Upper lobe of left lung (tissue), 4 donors: ENCODE measurements at regions not wholly inside any gene's neighbourhood (a gene's known extent, or its start where the extent isn't known, plus 50 kb on each side); places are given as distances from the start of the nearest gene placed in this dataset.

ENCODE experiments used
- POLR2A ChIP-seq, 4 donors: fragments of 450-650 bp; IDR thresholded peaks; one replicate each; pipeline ENCODE4 v1.5.1; 2016 to 2017; ENCODE audit warnings: antibody characterized with exemption in 4 of 4, mild to moderate bottlenecking in 2 of 4
- POLR2AphosphoS5 ChIP-seq, 2 donors: sonication (generic); formaldehyde crosslinking; IDR thresholded peaks; one replicate each; pipeline ENCODE4 v1.5.1; 2017; ENCODE audit warnings: antibody characterized with exemption in 2 of 2
- TF ChIP-seq, protein P1 (sequence below), 6 experiments: fragments of 450-650 bp in 4 of 6; fragments of 200-600 bp in 2 of 6; sonication (generic) in 2 of 6; IDR thresholded peaks; one replicate each; pipeline ENCODE4 v1.5.1; 2016 to 2019; ENCODE audit warnings: antibody characterized with exemption in 6 of 6

DNA sequence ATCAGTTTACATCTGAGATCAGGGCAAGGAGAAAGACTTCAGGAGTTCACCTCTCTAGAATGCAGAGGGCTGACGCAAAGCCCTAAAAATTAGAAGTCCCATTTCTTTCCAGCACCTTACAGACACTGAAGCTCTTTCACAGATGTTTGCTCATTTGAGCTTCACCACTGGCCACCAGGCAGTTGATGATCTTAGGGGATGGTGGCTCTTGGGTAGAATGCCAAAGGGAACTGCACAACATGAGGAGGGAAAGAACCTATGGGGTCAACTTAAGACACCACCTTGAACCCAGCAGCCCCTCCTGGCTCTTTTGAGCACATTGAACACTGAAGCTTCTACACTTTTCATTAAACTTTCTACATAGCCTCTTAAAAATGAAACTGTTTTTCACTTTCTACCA lies 390.3 kb upstream of the CELF2 start:
- TF ChIP-seq POLR2A (IDR thresholded peaks at IDR 0.05), result no peak
- TF ChIP-seq, protein P1, sequence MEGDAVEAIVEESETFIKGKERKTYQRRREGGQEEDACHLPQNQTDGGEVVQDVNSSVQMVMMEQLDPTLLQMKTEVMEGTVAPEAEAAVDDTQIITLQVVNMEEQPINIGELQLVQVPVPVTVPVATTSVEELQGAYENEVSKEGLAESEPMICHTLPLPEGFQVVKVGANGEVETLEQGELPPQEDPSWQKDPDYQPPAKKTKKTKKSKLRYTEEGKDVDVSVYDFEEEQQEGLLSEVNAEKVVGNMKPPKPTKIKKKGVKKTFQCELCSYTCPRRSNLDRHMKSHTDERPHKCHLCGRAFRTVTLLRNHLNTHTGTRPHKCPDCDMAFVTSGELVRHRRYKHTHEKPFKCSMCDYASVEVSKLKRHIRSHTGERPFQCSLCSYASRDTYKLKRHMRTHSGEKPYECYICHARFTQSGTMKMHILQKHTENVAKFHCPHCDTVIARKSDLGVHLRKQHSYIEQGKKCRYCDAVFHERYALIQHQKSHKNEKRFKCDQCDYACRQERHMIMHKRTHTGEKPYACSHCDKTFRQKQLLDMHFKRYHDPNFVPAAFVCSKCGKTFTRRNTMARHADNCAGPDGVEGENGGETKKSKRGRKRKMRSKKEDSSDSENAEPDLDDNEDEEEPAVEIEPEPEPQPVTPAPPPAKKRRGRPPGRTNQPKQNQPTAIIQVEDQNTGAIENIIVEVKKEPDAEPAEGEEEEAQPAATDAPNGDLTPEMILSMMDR (IDR thresholded peaks at IDR 0.05), result no peak
- TF ChIP-seq POLR2AphosphoS5 (IDR thresholded peaks at IDR 0.05), result no peak
